Thyroid gland (tissue), 4 donors: ENCODE measurements at regions not wholly inside any gene's neighbourhood (a gene's known extent, or its start where the extent isn't known, plus 50 kb on each side); places are given as distances from the start of the nearest gene placed in this dataset.

ENCODE experiments used
- CTCF ChIP-seq, 6 experiments: fragments of 200-600 bp in 3 of 6; fragments of 450-650 bp in 3 of 6; sonication (generic) in 3 of 6; IDR thresholded peaks; one replicate each; pipeline ENCODE4 v1.5.1; 2016 to 2019; ENCODE audit warnings: antibody characterized with exemption in 6 of 6, mild to moderate bottlenecking in 2 of 6, inconsistent platforms in 1 of 6, moderate library complexity in 1 of 6
- POLR2A ChIP-seq, 2 donors: fragments of 450-650 bp; IDR thresholded peaks; one replicate each; pipeline ENCODE4 v1.6.1; 2017; ENCODE audit warnings: antibody characterized with exemption in 2 of 2, mild to moderate bottlenecking in 2 of 2, moderate library complexity in 1 of 2

DNA sequence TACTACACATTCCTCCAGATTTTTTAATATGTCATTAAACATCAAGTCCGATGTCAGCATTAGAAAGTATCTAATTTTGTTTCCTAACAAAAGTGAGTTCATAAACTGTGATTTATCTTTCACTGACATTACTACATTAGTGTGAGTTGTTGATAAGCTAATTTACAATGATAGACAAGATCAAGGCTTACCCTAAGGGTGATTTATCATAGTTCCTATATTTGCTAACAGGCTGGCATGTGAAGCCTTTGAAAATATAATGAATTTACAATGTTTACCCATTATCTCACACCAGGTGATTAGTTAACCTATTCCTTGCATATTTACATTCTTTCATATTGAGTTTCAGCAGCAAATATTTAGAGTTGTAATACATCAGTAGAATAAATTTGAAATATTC, 1096.9 kb upstream of the NUDT12 start:
- TF ChIP-seq CTCF (IDR thresholded peaks at IDR 0.05) = no peak
- TF ChIP-seq POLR2A (IDR thresholded peaks at IDR 0.05) = no peak
